ENCODE measurements at regions not wholly inside any gene's neighbourhood (a gene's known extent, or its start where the extent isn't known, plus 50 kb on each side); places are given as distances from the start of the nearest gene placed in this dataset.

- Histone ChIP-seq H3K27me3 (ENCODE audit: control insufficient read depth in 3 of 3, insufficient read depth in 3 of 3, low read length in 3 of 3) (no peaks in the 10 kb centered on the region), H3K4me1 (ENCODE audit: control insufficient read depth in 3 of 3, insufficient read depth in 2 of 3, low read depth in 1 of 3, low read length in 2 of 3) (no peaks in the 10 kb centered on the region), H3K9me3 (ENCODE audit: control insufficient read depth in 2 of 2, insufficient read depth in 1 of 2, low read depth in 1 of 2, low read length in 1 of 2) (no peaks in the 10 kb centered on the region), H3K27ac (ENCODE audit: low read depth in 1 of 3, low read length in 2 of 3) (no peak overlapping the region), H3K36me3 (ENCODE audit: control insufficient read depth in 3 of 3, insufficient read depth in 2 of 3, low read depth in 1 of 3, low read length in 3 of 3) (no peaks in the 10 kb centered on the region), H3K4me3 (ENCODE audit: low read depth in 1 of 3, low read length in 3 of 3) (no peak overlapping the region)
- DNase-seq (no peak), FAIRE-seq (no peak)
- 72 to 84% (median 78%) methylated on average over 4 of the region's 4 CpGs for WGBS, 3 donors
Observed at GRCh38 chr9:87187656-87188055, 240.3 kb upstream of the GAS1 start.

- DNase-seq (no peak), FAIRE-seq (no peak)
- no peak overlapping the region for H3K4me3 ChIP-seq (ENCODE audit: low read depth in 1 of 3, low read length in 3 of 3)
- H3K27me3 ChIP-seq (ENCODE audit: control insufficient read depth in 3 of 3, insufficient read depth in 3 of 3, low read length in 3 of 3) = no peaks in the 10 kb centered on the region
- no peaks in the 10 kb centered on the region for H3K36me3 ChIP-seq (ENCODE audit: control insufficient read depth in 3 of 3, insufficient read depth in 2 of 3, low read depth in 1 of 3, low read length in 3 of 3)
- 64 to 76% (median 74%) methylated on average over 4 of the region's 4 CpGs for whole genome bisulfite sequencing, 3 donors
- H3K27ac ChIP-seq (ENCODE audit: low read depth in 1 of 3, low read length in 2 of 3) = no peak overlapping the region
- H3K9me3 ChIP-seq (ENCODE audit: control insufficient read depth in 2 of 2, insufficient read depth in 1 of 2, low read depth in 1 of 2, low read length in 1 of 2) = no peaks in the 10 kb centered on the region
- H3K4me1 ChIP-seq (ENCODE audit: control insufficient read depth in 3 of 3, insufficient read depth in 2 of 3, low read depth in 1 of 3, low read length in 2 of 3) = no peaks in the 10 kb centered on the region
Observed at GRCh38 chr9:87189006-87189405, 241.7 kb upstream of the GAS1 start.

GRCh38 chr9:87193151-87193550, 245.8 kb upstream of the GAS1 start:
- DNase-seq = no peak
- Histone ChIP-seq H3K27ac (ENCODE audit: low read depth in 1 of 3, low read length in 2 of 3) (no peak overlapping the region), H3K36me3 (ENCODE audit: control insufficient read depth in 3 of 3, insufficient read depth in 2 of 3, low read depth in 1 of 3, low read length in 3 of 3) (no peaks in the 10 kb centered on the region), H3K4me3 (ENCODE audit: low read depth in 1 of 3, low read length in 3 of 3) (no peak overlapping the region), H3K4me1 (ENCODE audit: control insufficient read depth in 3 of 3, insufficient read depth in 2 of 3, low read depth in 1 of 3, low read length in 2 of 3) (no peaks in the 10 kb centered on the region), H3K27me3 (ENCODE audit: control insufficient read depth in 3 of 3, insufficient read depth in 3 of 3, low read length in 3 of 3) (peaks cover 0 to 5% (median 4%) of the 10 kb centered on the region in 3 donors), H3K9me3 (ENCODE audit: control insufficient read depth in 2 of 2, insufficient read depth in 1 of 2, low read depth in 1 of 2, low read length in 1 of 2) (no peaks in the 10 kb centered on the region)
- no peak for FAIRE-seq
- 74 to 82% (median 81%) methylated on average over 1 of the region's 1 CpG for WGBS, 3 donors

- Histone ChIP-seq H3K27me3 (ENCODE audit: control insufficient read depth in 3 of 3, insufficient read depth in 3 of 3, low read length in 3 of 3) (peaks cover 0 to 5% (median 4%) of the 10 kb centered on the region in 3 donors), H3K27ac (ENCODE audit: low read depth in 1 of 3, low read length in 2 of 3) (no peak overlapping the region), H3K9me3 (ENCODE audit: control insufficient read depth in 2 of 2, insufficient read depth in 1 of 2, low read depth in 1 of 2, low read length in 1 of 2) (no peaks in the 10 kb centered on the region), H3K4me1 (ENCODE audit: control insufficient read depth in 3 of 3, insufficient read depth in 2 of 3, low read depth in 1 of 3, low read length in 2 of 3) (no peaks in the 10 kb centered on the region), H3K4me3 (ENCODE audit: low read depth in 1 of 3, low read length in 3 of 3) (no peak overlapping the region), H3K36me3 (ENCODE audit: control insufficient read depth in 3 of 3, insufficient read depth in 2 of 3, low read depth in 1 of 3, low read length in 3 of 3) (no peaks in the 10 kb centered on the region)
- WGBS, 3 donors = 60 to 61% (median 60%) methylated on average over 9 of the region's 9 CpGs
- peak in 1 of 2 donors; percentile 8 for DNase-seq
- no peak for FAIRE-seq
Observed at GRCh38 chr9:87193925-87194868, 246.9 kb upstream of the GAS1 start.

- peaks cover 0 to 6% (median 5%) of the 10 kb centered on the region in 3 donors for H3K27me3 ChIP-seq (ENCODE audit: control insufficient read depth in 3 of 3, insufficient read depth in 3 of 3, low read length in 3 of 3)
- H3K36me3 ChIP-seq (ENCODE audit: control insufficient read depth in 3 of 3, insufficient read depth in 2 of 3, low read depth in 1 of 3, low read length in 3 of 3) = no peaks in the 10 kb centered on the region
- no peak overlapping the region for H3K27ac ChIP-seq (ENCODE audit: low read depth in 1 of 3, low read length in 2 of 3)
- FAIRE-seq (no peak), DNase-seq (no peak)
- no peaks in the 10 kb centered on the region for H3K9me3 ChIP-seq (ENCODE audit: control insufficient read depth in 2 of 2, insufficient read depth in 1 of 2, low read depth in 1 of 2, low read length in 1 of 2)
- H3K4me3 ChIP-seq (ENCODE audit: low read depth in 1 of 3, low read length in 3 of 3) = no peak overlapping the region
- no peaks in the 10 kb centered on the region for H3K4me1 ChIP-seq (ENCODE audit: control insufficient read depth in 3 of 3, insufficient read depth in 2 of 3, low read depth in 1 of 3, low read length in 2 of 3)
Observed at GRCh38 chr9:87195306-87195705, 248.0 kb upstream of the GAS1 start.

- WGBS, 3 donors = 82 to 89% (median 82%) methylated on average over 10 of the region's 10 CpGs
Observed at GRCh38 chr9:87197349-87198130, 250.2 kb upstream of the GAS1 start.

GRCh38 chr9:87198716-87199115, 251.4 kb upstream of the GAS1 start:
- Histone ChIP-seq H3K9me3 (ENCODE audit: control insufficient read depth in 2 of 2, insufficient read depth in 1 of 2, low read depth in 1 of 2, low read length in 1 of 2) (no peaks in the 10 kb centered on the region), H3K4me1 (ENCODE audit: control insufficient read depth in 3 of 3, insufficient read depth in 2 of 3, low read depth in 1 of 3, low read length in 2 of 3) (no peaks in the 10 kb centered on the region), H3K36me3 (ENCODE audit: control insufficient read depth in 3 of 3, insufficient read depth in 2 of 3, low read depth in 1 of 3, low read length in 3 of 3) (no peaks in the 10 kb centered on the region), H3K4me3 (ENCODE audit: low read depth in 1 of 3, low read length in 3 of 3) (no peak overlapping the region), H3K27me3 (ENCODE audit: control insufficient read depth in 3 of 3, insufficient read depth in 3 of 3, low read length in 3 of 3) (peaks cover 0 to 6% (median 5%) of the 10 kb centered on the region in 3 donors), H3K27ac (ENCODE audit: low read depth in 1 of 3, low read length in 2 of 3) (no peak overlapping the region)
- DNase-seq (no peak), FAIRE-seq (no peak)
- 65 to 82% (median 67%) methylated on average over 3 of the region's 3 CpGs for WGBS, 3 donors

More at GRCh38 chr9:87197349-87198130, 250.2 kb upstream of the GAS1 start:
- Histone ChIP-seq H3K27ac (ENCODE audit: low read depth in 1 of 3, low read length in 2 of 3) (no peak overlapping the region), H3K36me3 (ENCODE audit: control insufficient read depth in 3 of 3, insufficient read depth in 2 of 3, low read depth in 1 of 3, low read length in 3 of 3) (no peaks in the 10 kb centered on the region), H3K27me3 (ENCODE audit: control insufficient read depth in 3 of 3, insufficient read depth in 3 of 3, low read length in 3 of 3) (peaks cover 0 to 6% (median 5%) of the 10 kb centered on the region in 3 donors), H3K9me3 (ENCODE audit: control insufficient read depth in 2 of 2, insufficient read depth in 1 of 2, low read depth in 1 of 2, low read length in 1 of 2) (no peaks in the 10 kb centered on the region), H3K4me1 (ENCODE audit: control insufficient read depth in 3 of 3, insufficient read depth in 2 of 3, low read depth in 1 of 3, low read length in 2 of 3) (no peaks in the 10 kb centered on the region), H3K4me3 (ENCODE audit: low read depth in 1 of 3, low read length in 3 of 3) (no peak overlapping the region)
- no peak for DNase-seq
- no peak for FAIRE-seq

GRCh38 chr9:87199278-87199677, 252.0 kb upstream of the GAS1 start:
- no peaks in the 10 kb centered on the region for H3K4me1 ChIP-seq (ENCODE audit: control insufficient read depth in 3 of 3, insufficient read depth in 2 of 3, low read depth in 1 of 3, low read length in 2 of 3)
- H3K4me3 ChIP-seq (ENCODE audit: low read depth in 1 of 3, low read length in 3 of 3) = no peak overlapping the region
- 67 to 75% (median 73%) methylated on average over 5 of the region's 5 CpGs for WGBS, 3 donors
- H3K9me3 ChIP-seq (ENCODE audit: control insufficient read depth in 2 of 2, insufficient read depth in 1 of 2, low read depth in 1 of 2, low read length in 1 of 2) = no peaks in the 10 kb centered on the region
- FAIRE-seq = no peak
- no peaks in the 10 kb centered on the region for H3K36me3 ChIP-seq (ENCODE audit: control insufficient read depth in 3 of 3, insufficient read depth in 2 of 3, low read depth in 1 of 3, low read length in 3 of 3)
- DNase-seq = no peak
- no peak overlapping the region for H3K27ac ChIP-seq (ENCODE audit: low read depth in 1 of 3, low read length in 2 of 3)
- H3K27me3 ChIP-seq (ENCODE audit: control insufficient read depth in 3 of 3, insufficient read depth in 3 of 3, low read length in 3 of 3) = peaks cover 0 to 6% (median 5%) of the 10 kb centered on the region in 3 donors

All from small intestine (tissue), 7 donors.